ENCODE measurements at regions not wholly inside any gene's neighbourhood (a gene's known extent, or its start where the extent isn't known, plus 50 kb on each side); places are given as distances from the start of the nearest gene placed in this dataset.

DNA sequence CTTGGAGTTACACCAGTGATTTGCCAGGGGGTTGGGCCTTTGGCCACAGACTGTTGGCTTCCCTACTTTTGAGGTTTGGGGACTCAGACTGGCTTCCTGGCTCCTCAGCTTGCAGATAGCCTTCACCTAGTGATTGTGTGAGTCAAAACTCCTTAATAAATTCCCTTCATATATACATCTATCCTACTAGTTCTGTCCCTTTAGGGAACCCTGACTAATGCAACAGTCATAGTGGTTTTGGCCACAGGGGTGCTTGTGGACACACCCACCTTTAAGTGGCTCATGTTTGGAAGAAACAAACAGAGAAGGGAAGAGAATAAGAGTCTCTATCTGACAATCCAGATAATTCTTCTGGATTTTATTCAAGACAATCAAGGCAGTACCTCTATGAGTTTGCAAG, 457.7 kb downstream of the EPHA3 start:
- H3K4me3 ChIP-seq (ENCODE audit: insufficient read depth, low read length), result no peak overlapping the region
- no peak overlapping the region for H3K4me2 ChIP-seq (ENCODE audit: insufficient read depth, low read length)
- no peak overlapping the region for H2AFZ ChIP-seq (ENCODE audit: low read length)
- no peak overlapping the region for H3K27ac ChIP-seq (ENCODE audit: low read depth, low read length)
- H4K20me1 ChIP-seq (ENCODE audit: insufficient read depth, low read length), result no peaks in the 10 kb centered on the region
- no peak for DNase-seq (ENCODE audit: insufficient read length, low spot score, missing footprints)
- no peaks in the 10 kb centered on the region for H3K9me3 ChIP-seq (ENCODE audit: low read depth, low read length)
- no peaks in the 10 kb centered on the region for H3K4me1 ChIP-seq (ENCODE audit: insufficient read depth, low read length)
- no peaks in the 10 kb centered on the region for H3K79me2 ChIP-seq (ENCODE audit: insufficient read depth, low read length)
- no peaks in the 10 kb centered on the region for H3K27me3 ChIP-seq (ENCODE audit: insufficient read depth, low read length)
- TF ChIP-seq CTCF (IDR thresholded peaks at IDR 0.05; ENCODE audit: extremely low read depth, low read depth, low read length), result no peak
- H3K36me3 ChIP-seq (ENCODE audit: insufficient read depth, low read length), result no peaks in the 10 kb centered on the region

GRCh38 chr3:89570465-89570864, 463.0 kb downstream of the EPHA3 start:
- H3K9me3 ChIP-seq (ENCODE audit: low read depth, low read length), result no peaks in the 10 kb centered on the region
- H3K4me2 ChIP-seq (ENCODE audit: insufficient read depth, low read length), result no peak overlapping the region
- no peaks in the 10 kb centered on the region for H3K27me3 ChIP-seq (ENCODE audit: insufficient read depth, low read length)
- H3K79me2 ChIP-seq (ENCODE audit: insufficient read depth, low read length), result no peaks in the 10 kb centered on the region
- no peak for DNase-seq (ENCODE audit: insufficient read length, low spot score, missing footprints)
- H4K20me1 ChIP-seq (ENCODE audit: insufficient read depth, low read length), result no peaks in the 10 kb centered on the region
- H3K4me3 ChIP-seq (ENCODE audit: insufficient read depth, low read length), result no peak overlapping the region
- TF ChIP-seq CTCF (IDR thresholded peaks at IDR 0.05; ENCODE audit: extremely low read depth, low read depth, low read length), result no peak
- H3K4me1 ChIP-seq (ENCODE audit: insufficient read depth, low read length), result no peaks in the 10 kb centered on the region
- H3K27ac ChIP-seq (ENCODE audit: low read depth, low read length), result no peak overlapping the region
- H3K36me3 ChIP-seq (ENCODE audit: insufficient read depth, low read length), result no peaks in the 10 kb centered on the region
- no peak overlapping the region for H2AFZ ChIP-seq (ENCODE audit: low read length)

- Histone ChIP-seq H3K4me3 (ENCODE audit: insufficient read depth, low read length) (no peak overlapping the region), H4K20me1 (ENCODE audit: insufficient read depth, low read length) (no peaks in the 10 kb centered on the region), H3K27me3 (ENCODE audit: insufficient read depth, low read length) (no peaks in the 10 kb centered on the region), H3K36me3 (ENCODE audit: insufficient read depth, low read length) (no peaks in the 10 kb centered on the region), H3K4me1 (ENCODE audit: insufficient read depth, low read length) (no peaks in the 10 kb centered on the region), H3K4me2 (ENCODE audit: insufficient read depth, low read length) (no peak overlapping the region), H3K9me3 (ENCODE audit: low read depth, low read length) (no peaks in the 10 kb centered on the region), H2AFZ (ENCODE audit: low read length) (no peak overlapping the region), H3K27ac (ENCODE audit: low read depth, low read length) (no peak overlapping the region), H3K79me2 (ENCODE audit: insufficient read depth, low read length) (no peaks in the 10 kb centered on the region)
- no peak for TF ChIP-seq CTCF (IDR thresholded peaks at IDR 0.05; ENCODE audit: extremely low read depth, low read depth, low read length)
- DNase-seq (ENCODE audit: insufficient read length, low spot score, missing footprints), result no peak
These were observed 463.9 kb downstream of the EPHA3 start for GRCh38 chr3:89571298-89571697.

DNA sequence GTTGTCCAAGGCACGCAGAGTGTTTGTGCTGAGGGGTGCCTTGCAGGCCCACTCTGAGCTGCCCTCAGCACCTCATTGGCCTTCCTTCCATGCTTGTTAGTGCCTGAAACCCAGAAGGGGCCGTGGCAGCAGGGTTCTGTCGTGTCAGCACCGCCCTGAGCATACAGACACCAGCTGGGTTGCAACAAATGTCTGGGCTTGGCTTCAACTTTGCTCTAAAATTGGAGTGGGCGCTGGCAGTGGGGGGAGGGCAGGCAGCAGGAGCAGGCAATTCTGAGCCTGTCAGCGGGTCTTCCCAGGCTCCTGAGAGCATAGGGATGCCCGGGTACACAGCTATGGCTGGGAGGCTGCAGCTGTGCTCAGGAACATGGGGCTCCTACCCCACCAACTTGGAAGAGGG, 464.3 kb downstream of the EPHA3 start:
- Histone ChIP-seq H3K27me3 (ENCODE audit: insufficient read depth, low read length) (no peaks in the 10 kb centered on the region), H4K20me1 (ENCODE audit: insufficient read depth, low read length) (no peaks in the 10 kb centered on the region), H3K4me3 (ENCODE audit: insufficient read depth, low read length) (no peak overlapping the region), H3K79me2 (ENCODE audit: insufficient read depth, low read length) (no peaks in the 10 kb centered on the region), H3K4me1 (ENCODE audit: insufficient read depth, low read length) (no peaks in the 10 kb centered on the region), H3K9me3 (ENCODE audit: low read depth, low read length) (no peaks in the 10 kb centered on the region), H3K27ac (ENCODE audit: low read depth, low read length) (no peak overlapping the region), H3K4me2 (ENCODE audit: insufficient read depth, low read length) (no peak overlapping the region), H3K36me3 (ENCODE audit: insufficient read depth, low read length) (no peaks in the 10 kb centered on the region), H2AFZ (ENCODE audit: low read length) (no peak overlapping the region)
- no peak for TF ChIP-seq CTCF (IDR thresholded peaks at IDR 0.05; ENCODE audit: extremely low read depth, low read depth, low read length)
- no peak for DNase-seq (ENCODE audit: insufficient read length, low spot score, missing footprints)

Measured in osteoblast (primary cell).